Sigmoid colon (tissue), 6 donors: ENCODE measurements at regions not wholly inside any gene's neighbourhood (a gene's known extent, or its start where the extent isn't known, plus 50 kb on each side); places are given as distances from the start of the nearest gene placed in this dataset.

Source experiments
- DNase-seq: peaks from one replicate; pipeline ENCODE4 v3.0.0-alpha.2; 2019
- H3K27ac ChIP-seq, 4 donors: fragments of 200-600 bp; sonication (generic); one replicate each; pipeline ENCODE4 v1.5.1; 2016 to 2019; ENCODE audit warnings: mild to moderate bottlenecking in 1 of 4
- H3K27me3 ChIP-seq, 3 donors: fragments of 200-600 bp; sonication (generic); one replicate each; pipeline ENCODE4 v1.5.1; 2019; ENCODE audit warnings: mild to moderate bottlenecking in 1 of 3
- H3K36me3 ChIP-seq, 4 donors: fragments of 200-600 bp; sonication (generic); one replicate each; pipeline ENCODE4 v1.5.1; 2016 to 2019
- H3K4me1 ChIP-seq, 4 donors: fragments of 200-600 bp; sonication (generic); one replicate each; pipeline ENCODE4 v1.5.1; 2017 to 2019
- H3K4me3 ChIP-seq, 4 donors: fragments of 200-600 bp; sonication (generic); one replicate each; pipeline ENCODE4 v1.5.1; 2017 to 2019; ENCODE audit warnings: mild to moderate bottlenecking in 2 of 4, moderate library complexity in 1 of 4
- H3K9me3 ChIP-seq, 4 donors: fragments of 200-600 bp in 3 of 4; sonication (generic) in 3 of 4; one replicate each; pipeline versions ENCODE4 v1.5.1 to v1.6.1; 2013 to 2019
- EP300 ChIP-seq, 4 donors: sonication (generic); formaldehyde crosslinking; IDR thresholded peaks; one replicate each; pipeline ENCODE4 v1.6.1; 2017; ENCODE audit warnings: antibody characterized with exemption in 4 of 4
- POLR2A ChIP-seq, 2 donors: fragments of 450-650 bp; IDR thresholded peaks; one replicate each; pipeline ENCODE4 v1.6.1; 2016; ENCODE audit warnings: antibody characterized with exemption in 2 of 2, mild to moderate bottlenecking in 2 of 2, moderate library complexity in 2 of 2
- POLR2AphosphoS5 ChIP-seq, 4 donors: sonication (generic); formaldehyde crosslinking; IDR thresholded peaks; one replicate each; pipeline ENCODE4 v1.6.1; 2017; ENCODE audit warnings: antibody characterized with exemption in 4 of 4
- WGBS, 2 donors: extraction: QIAGEN DNeasy Blood & Tissue Kit; methylation state at CpG; one replicate each; pipeline ENCODE4 v1.1.7; 2013; 5-methylcytosine and 5-hydroxymethylcytosine counted together
- intact Hi-C: fragments of 100-400 bp; cut with DNase I; formaldehyde crosslinking; loops from one replicate; pipeline ENCODE4 v1.15.1; 2023
- TF ChIP-seq, protein P1 (sequence below), 4 experiments: fragments of 450-650 bp in 3 of 4; fragments of 200-600 bp in 1 of 4; IDR thresholded peaks; one replicate each; pipeline ENCODE4 v1.5.1; 2016 to 2019; ENCODE audit warnings: antibody characterized with exemption in 4 of 4, mild to moderate bottlenecking in 3 of 4, moderate library complexity in 2 of 4
- donor health status: healthy with polysubstance abuse.
- donor health status: healthy.

DNA sequence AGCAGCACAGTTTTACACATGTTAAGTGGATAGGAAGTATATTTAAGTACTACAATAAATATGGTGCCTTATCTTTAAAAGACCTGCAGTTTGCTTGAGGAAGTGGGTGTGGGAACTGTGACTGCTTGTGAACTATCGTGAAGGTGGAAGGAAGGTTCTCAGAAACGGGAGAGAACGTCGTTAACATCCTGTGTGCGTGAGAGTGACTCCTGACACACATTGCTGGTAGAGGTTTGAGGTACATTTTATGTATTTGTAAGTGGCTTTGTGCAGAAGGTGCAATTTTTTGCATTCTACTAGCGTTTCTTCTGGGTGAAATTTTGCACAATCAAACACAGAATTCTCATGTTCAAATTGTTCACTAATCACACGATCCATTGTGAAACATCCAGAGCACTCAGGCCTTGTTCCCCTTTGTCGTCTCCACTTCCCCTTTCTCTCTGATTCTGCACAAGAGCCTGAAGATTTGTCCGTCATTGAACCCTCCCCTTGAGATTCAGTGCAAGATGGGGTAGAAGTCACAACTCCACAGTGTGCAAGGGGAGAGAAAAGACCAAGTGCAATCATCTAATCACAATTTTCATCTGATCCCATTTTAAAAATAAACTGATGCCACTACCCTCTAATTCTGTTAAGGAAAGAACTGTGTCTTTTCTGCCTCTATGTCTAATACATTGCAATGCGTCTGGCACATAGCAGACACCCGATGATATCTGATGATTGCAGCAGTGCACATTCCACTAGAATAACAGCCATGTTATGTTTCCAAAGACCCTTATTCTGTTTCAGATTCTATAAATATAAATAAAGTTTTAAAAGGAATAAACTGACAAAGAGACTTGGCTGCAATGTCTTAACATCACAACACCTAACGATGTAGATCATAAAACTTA, 279.9 kb downstream of the NEBL start:
- Histone ChIP-seq H3K4me3 (no peak overlapping the region), H3K9me3 (no peaks in the 10 kb centered on the region), H3K36me3 (no peaks in the 10 kb centered on the region), H3K4me1 (no peaks in the 10 kb centered on the region), H3K27ac (no peak overlapping the region), H3K27me3 (no peaks in the 10 kb centered on the region)
- intact Hi-C loops, result no loop called here
- 44% methylated on average over 12 of the region's 12 CpGs for WGBS, 2 donors
- no peak for TF ChIP-seq POLR2A (IDR thresholded peaks at IDR 0.05)
- TF ChIP-seq POLR2AphosphoS5 (IDR thresholded peaks at IDR 0.05), result no peak
- TF ChIP-seq EP300 (IDR thresholded peaks at IDR 0.05), result no peak
- TF ChIP-seq, protein P1, sequence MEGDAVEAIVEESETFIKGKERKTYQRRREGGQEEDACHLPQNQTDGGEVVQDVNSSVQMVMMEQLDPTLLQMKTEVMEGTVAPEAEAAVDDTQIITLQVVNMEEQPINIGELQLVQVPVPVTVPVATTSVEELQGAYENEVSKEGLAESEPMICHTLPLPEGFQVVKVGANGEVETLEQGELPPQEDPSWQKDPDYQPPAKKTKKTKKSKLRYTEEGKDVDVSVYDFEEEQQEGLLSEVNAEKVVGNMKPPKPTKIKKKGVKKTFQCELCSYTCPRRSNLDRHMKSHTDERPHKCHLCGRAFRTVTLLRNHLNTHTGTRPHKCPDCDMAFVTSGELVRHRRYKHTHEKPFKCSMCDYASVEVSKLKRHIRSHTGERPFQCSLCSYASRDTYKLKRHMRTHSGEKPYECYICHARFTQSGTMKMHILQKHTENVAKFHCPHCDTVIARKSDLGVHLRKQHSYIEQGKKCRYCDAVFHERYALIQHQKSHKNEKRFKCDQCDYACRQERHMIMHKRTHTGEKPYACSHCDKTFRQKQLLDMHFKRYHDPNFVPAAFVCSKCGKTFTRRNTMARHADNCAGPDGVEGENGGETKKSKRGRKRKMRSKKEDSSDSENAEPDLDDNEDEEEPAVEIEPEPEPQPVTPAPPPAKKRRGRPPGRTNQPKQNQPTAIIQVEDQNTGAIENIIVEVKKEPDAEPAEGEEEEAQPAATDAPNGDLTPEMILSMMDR (IDR thresholded peaks at IDR 0.05), result no peak
- no peak for DNase-seq

DNA sequence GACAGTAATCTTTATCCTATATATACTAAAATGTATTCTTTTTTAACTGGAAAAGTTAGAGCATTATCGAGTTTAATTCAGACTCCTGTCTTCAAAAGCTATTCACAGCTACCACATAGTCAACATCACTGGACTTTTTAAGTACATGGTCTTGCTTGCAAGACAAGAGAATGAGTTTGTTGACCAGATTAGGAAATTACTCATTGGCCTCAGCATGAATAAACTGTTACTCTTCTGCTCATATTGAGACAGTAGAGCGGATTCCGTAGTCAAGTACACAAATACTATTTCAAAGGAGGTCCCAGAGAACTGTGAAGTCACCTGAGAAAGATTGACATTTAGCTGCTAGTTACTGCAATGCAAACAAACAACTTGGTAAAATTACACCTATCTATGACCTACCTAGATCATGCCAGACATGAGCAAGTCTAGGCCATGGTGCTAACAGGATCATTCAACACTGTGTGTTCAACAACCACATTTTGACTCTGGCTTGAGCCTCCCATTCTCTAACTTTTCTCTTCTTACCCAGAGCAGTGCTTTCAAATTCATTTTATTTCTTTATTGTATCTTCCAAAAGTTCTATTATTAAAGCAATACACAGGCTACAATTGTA, 280.9 kb downstream of the NEBL start:
- Histone ChIP-seq H3K9me3 (no peaks in the 10 kb centered on the region), H3K36me3 (no peaks in the 10 kb centered on the region), H3K4me1 (no peaks in the 10 kb centered on the region), H3K4me3 (no peak overlapping the region), H3K27me3 (no peaks in the 10 kb centered on the region), H3K27ac (no peak overlapping the region)
- no peak for DNase-seq
- TF ChIP-seq EP300 (IDR thresholded peaks at IDR 0.05) (no peak), POLR2AphosphoS5 (IDR thresholded peaks at IDR 0.05) (no peak), POLR2A (IDR thresholded peaks at IDR 0.05) (no peak)
- TF ChIP-seq, protein P1 (IDR thresholded peaks at IDR 0.05), result no peak
- intact Hi-C loops, result no loop called here
- 89 to 91% methylated on average over 3 of the region's 3 CpGs for WGBS, 2 donors

DNA sequence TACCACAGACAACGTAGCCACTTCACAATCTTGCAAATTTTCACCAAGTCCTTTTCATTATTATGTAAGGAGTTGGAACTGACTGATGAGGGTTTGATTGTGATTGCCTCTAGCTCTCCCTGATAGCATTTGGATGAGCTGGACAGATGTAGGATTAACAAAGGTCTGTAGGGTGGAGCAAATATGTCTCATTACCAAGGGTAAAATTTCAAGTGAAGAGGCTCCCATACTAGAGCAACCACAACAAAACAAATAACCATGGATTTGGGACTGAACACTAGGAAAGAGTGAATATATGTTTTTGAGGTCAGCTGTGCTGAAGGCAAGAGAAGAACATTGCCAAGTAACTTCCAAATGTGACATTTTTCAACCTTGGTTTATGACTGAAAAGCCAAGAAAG, 281.7 kb downstream of the NEBL start:
- H3K27me3 ChIP-seq, result no peaks in the 10 kb centered on the region
- WGBS, 2 donors, result 80 to 87% methylated on average over 1 of the region's 1 CpG
- TF ChIP-seq POLR2A (IDR thresholded peaks at IDR 0.05) (no peak), POLR2AphosphoS5 (IDR thresholded peaks at IDR 0.05) (no peak), EP300 (IDR thresholded peaks at IDR 0.05) (no peak)
- TF ChIP-seq, protein P1 (IDR thresholded peaks at IDR 0.05), result no peak
- no peak for DNase-seq
- H3K9me3 ChIP-seq, result no peaks in the 10 kb centered on the region
- H3K36me3 ChIP-seq, result no peaks in the 10 kb centered on the region
- no peaks in the 10 kb centered on the region for H3K4me1 ChIP-seq
- intact Hi-C loops, result no loop called here
- no peak overlapping the region for H3K4me3 ChIP-seq
- H3K27ac ChIP-seq, result no peak overlapping the region

DNA sequence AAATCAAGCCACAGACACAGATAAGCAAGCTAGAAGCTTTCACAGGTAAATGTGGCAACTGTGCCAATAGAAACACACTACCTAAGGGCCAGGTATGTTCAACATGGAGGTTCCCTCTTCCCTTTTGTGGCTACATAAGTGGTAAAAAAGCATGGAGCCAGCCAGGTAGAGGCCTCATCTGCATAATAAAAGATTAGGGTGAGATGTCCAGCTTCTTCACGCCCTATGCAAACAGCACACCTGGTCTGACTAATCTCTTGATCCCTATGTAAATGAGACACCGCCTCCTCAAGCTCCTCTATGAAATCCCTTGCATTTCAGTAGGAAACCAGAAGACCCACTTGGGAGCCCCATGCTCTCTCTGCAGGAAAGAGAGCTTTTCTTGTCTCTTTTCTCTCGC, 282.2 kb downstream of the NEBL start:
- DNase-seq, result no peak
- Histone ChIP-seq H3K27me3 (no peaks in the 10 kb centered on the region), H3K36me3 (no peaks in the 10 kb centered on the region), H3K4me3 (no peak overlapping the region), H3K4me1 (no peaks in the 10 kb centered on the region), H3K27ac (no peak overlapping the region), H3K9me3 (no peaks in the 10 kb centered on the region)
- WGBS, 2 donors, result 86 to 89% methylated on average over 3 of the region's 3 CpGs
- TF ChIP-seq POLR2A (IDR thresholded peaks at IDR 0.05) (no peak), POLR2AphosphoS5 (IDR thresholded peaks at IDR 0.05) (no peak), EP300 (IDR thresholded peaks at IDR 0.05) (no peak)
- TF ChIP-seq, protein P1 (IDR thresholded peaks at IDR 0.05), result no peak
- intact Hi-C loops, result no loop called here
